WTC11 (cell line): ENCODE measurements at regions not wholly inside any gene's neighbourhood (a gene's known extent, or its start where the extent isn't known, plus 50 kb on each side); places are given as distances from the start of the nearest gene placed in this dataset.

Source experiments
- ATAC-seq: fragments of 200-7000 bp; cut with Tn5 transposase; 2 replicates; pipeline ENCODE4 v1.10.0; 2021; ENCODE audit warnings: mild to moderate bottlenecking, moderate library complexity
- CTCF ChIA-PET: fragments of 300-600 bp; sonication (Branson Sonifier 250); formaldehyde crosslinking; loops from one replicate; lab custom pipeline; 2021; ENCODE audit warnings: antibody characterized with exemption; lab: Charles Lee
- POLR2A ChIA-PET: fragments of 350-600 bp; sonication (Branson Sonifier 250); formaldehyde crosslinking; loops from one replicate; lab custom pipeline; 2021; ENCODE audit warnings: antibody characterized with exemption; lab: Charles Lee
- DNase-seq: peaks from one replicate; pipeline ENCODE4 v3.0.0; 2021; ENCODE audit warnings: low spot score
- H3K27ac Mint-ChIP-seq: 2 replicates; pipeline ENCODE4 v1.8.0; 2021; ENCODE audit warnings: mixed read lengths
- H3K27me3 Mint-ChIP-seq: 2 replicates; pipeline ENCODE4 v1.8.0; 2021; ENCODE audit warnings: low read depth, mild to moderate bottlenecking, moderate library complexity, mixed read lengths
- H3K36me3 Mint-ChIP-seq: 2 replicates; pipeline ENCODE4 v1.8.0; 2021; ENCODE audit warnings: mixed read lengths
- H3K4me1 Mint-ChIP-seq: 2 replicates; pipeline ENCODE4 v1.8.0; 2022; ENCODE audit warnings: mixed read lengths
- H3K4me3 Mint-ChIP-seq: 2 replicates; pipeline ENCODE4 v1.8.0; 2021; ENCODE audit warnings: mild to moderate bottlenecking, moderate library complexity, mixed read lengths
- H3K9me3 Mint-ChIP-seq: 2 replicates; pipeline ENCODE4 v1.8.0; 2021; ENCODE audit warnings: mixed read lengths
- CBFB ChIP-seq: sonication (generic); formaldehyde crosslinking; IDR thresholded peaks from 2 replicates; pipeline ENCODE4 v1.8.1; 2022; ENCODE audit warnings: mild to moderate bottlenecking, low read depth, missing genetic modification reagents
- CREM ChIP-seq: sonication (generic); formaldehyde crosslinking; IDR thresholded peaks from 2 replicates; pipeline ENCODE4 v1.8.1; 2022; ENCODE audit warnings: mild to moderate bottlenecking, missing genetic modification reagents, moderate library complexity
- EMX1 ChIP-seq: fragments of 250-450 bp; sonication (Bioruptor Pico); IDR thresholded peaks from 2 replicates; pipeline ENCODE4 v1.8.0; 2021; ENCODE audit warnings: mild to moderate bottlenecking
- ESRRA ChIP-seq: sonication (generic); formaldehyde crosslinking; IDR thresholded peaks from 2 replicates; pipeline ENCODE4 v1.8.1; 2022; ENCODE audit warnings: mild to moderate bottlenecking, missing genetic modification reagents, borderline replicate concordance
- IRF2 ChIP-seq: sonication (generic); formaldehyde crosslinking; IDR thresholded peaks from 2 replicates; pipeline ENCODE4 v1.8.0; 2022; ENCODE audit warnings: low read depth, missing genetic modification reagents, borderline replicate concordance
- JAZF1 ChIP-seq: fragments of 250-450 bp; sonication (Bioruptor Pico); IDR thresholded peaks from 2 replicates; pipeline ENCODE4 v1.9.0; 2021; ENCODE audit warnings: moderate library complexity, mild to moderate bottlenecking, inconsistent platforms
- ZNF219 ChIP-seq: sonication (generic); formaldehyde crosslinking; IDR thresholded peaks from 2 replicates; pipeline ENCODE4 v1.8.0; 2023; ENCODE audit warnings: missing genetic modification reagents, mild to moderate bottlenecking, borderline replicate concordance
- ZNF423 ChIP-seq: fragments of 250-450 bp; sonication (Bioruptor Pico); IDR thresholded peaks from 2 replicates; pipeline ENCODE4 v2.1.2; 2022; ENCODE audit warnings: mild to moderate bottlenecking, moderate library complexity
- TF ChIP-seq, protein P1 (sequence below): fragments of 250-450 bp; sonication (Bioruptor Pico); IDR thresholded peaks from 2 replicates; pipeline ENCODE4 v1.9.0; 2021; ENCODE audit warnings: mild to moderate bottlenecking
- TF ChIP-seq, protein P2 (sequence below): fragments of 250-450 bp; sonication (Bioruptor Pico); IDR thresholded peaks from 2 replicates; pipeline ENCODE4 v1.8.0; 2021; ENCODE audit warnings: mild to moderate bottlenecking
- TF ChIP-seq, protein P3 (sequence below): sonication (generic); formaldehyde crosslinking; IDR thresholded peaks from 2 replicates; pipeline ENCODE4 v1.8.1; 2023; ENCODE audit warnings: mild to moderate bottlenecking, moderate library complexity, missing genetic modification reagents
- TF ChIP-seq, protein P4 (sequence below): sonication (generic); formaldehyde crosslinking; IDR thresholded peaks from 2 replicates; pipeline ENCODE4 v1.8.1; 2022; ENCODE audit warnings: low read depth, missing genetic modification reagents, borderline replicate concordance
- TF ChIP-seq, protein P5 (sequence below): sonication (generic); formaldehyde crosslinking; IDR thresholded peaks from 2 replicates; pipeline ENCODE4 v1.8.1; 2023; ENCODE audit warnings: mild to moderate bottlenecking, missing genetic modification reagents
- TF ChIP-seq, protein P6 (sequence below): sonication (generic); formaldehyde crosslinking; IDR thresholded peaks from 2 replicates; pipeline ENCODE4 v1.8.0; 2022; ENCODE audit warnings: mild to moderate bottlenecking, missing genetic modification reagents

DNA sequence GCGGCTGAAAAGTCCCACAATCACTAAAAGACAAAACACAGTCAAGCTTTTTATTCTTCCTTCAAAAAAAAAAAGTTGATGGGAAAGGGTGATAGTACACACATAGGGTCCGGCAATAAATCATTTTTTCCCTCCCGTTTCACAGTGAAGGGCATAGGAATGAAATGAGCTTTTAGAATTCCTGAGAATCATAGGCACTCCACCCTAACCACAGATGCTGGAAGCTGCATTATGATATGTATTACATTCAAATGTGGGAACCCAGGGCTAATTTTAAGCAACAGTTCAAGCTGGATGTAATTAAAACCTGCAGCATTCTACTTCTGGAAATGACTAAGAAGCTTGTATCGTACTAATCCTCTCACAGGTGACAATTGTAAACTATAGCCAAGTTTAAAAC is 75.7 kb upstream of the KCNJ15 start:
- Mint-ChIP-seq H3K4me3 (no peak overlapping the region), H3K9me3 (peaks cover 24% of the 10 kb centered on the region), H3K36me3 (peaks cover 4% of the 10 kb centered on the region; the same call in 1 of the 2 replicates), H3K27ac (no peak overlapping the region), H3K27me3 (no peaks in the 10 kb centered on the region), H3K4me1 (peaks cover 2% of the 10 kb centered on the region; the same call in 1 of the 2 replicates)
- CTCF ChIA-PET, result interaction anchor here (0.7 to 1.3 kb wide), 2 partner anchors 171 to 175 kb away, joined by 3 to 6 read pairs; no protein-coding TSS in a partner anchor
- ATAC-seq, result no peak
- TF ChIP-seq, protein P1, sequence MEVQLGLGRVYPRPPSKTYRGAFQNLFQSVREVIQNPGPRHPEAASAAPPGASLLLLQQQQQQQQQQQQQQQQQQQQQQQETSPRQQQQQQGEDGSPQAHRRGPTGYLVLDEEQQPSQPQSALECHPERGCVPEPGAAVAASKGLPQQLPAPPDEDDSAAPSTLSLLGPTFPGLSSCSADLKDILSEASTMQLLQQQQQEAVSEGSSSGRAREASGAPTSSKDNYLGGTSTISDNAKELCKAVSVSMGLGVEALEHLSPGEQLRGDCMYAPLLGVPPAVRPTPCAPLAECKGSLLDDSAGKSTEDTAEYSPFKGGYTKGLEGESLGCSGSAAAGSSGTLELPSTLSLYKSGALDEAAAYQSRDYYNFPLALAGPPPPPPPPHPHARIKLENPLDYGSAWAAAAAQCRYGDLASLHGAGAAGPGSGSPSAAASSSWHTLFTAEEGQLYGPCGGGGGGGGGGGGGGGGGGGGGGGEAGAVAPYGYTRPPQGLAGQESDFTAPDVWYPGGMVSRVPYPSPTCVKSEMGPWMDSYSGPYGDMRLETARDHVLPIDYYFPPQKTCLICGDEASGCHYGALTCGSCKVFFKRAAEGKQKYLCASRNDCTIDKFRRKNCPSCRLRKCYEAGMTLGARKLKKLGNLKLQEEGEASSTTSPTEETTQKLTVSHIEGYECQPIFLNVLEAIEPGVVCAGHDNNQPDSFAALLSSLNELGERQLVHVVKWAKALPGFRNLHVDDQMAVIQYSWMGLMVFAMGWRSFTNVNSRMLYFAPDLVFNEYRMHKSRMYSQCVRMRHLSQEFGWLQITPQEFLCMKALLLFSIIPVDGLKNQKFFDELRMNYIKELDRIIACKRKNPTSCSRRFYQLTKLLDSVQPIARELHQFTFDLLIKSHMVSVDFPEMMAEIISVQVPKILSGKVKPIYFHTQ (CRISPR knock-in tag), result no peak
- TF ChIP-seq ESRRA (CRISPR knock-in tag), result no peak
- no peak for TF ChIP-seq CREM
- TF ChIP-seq, protein P2, sequence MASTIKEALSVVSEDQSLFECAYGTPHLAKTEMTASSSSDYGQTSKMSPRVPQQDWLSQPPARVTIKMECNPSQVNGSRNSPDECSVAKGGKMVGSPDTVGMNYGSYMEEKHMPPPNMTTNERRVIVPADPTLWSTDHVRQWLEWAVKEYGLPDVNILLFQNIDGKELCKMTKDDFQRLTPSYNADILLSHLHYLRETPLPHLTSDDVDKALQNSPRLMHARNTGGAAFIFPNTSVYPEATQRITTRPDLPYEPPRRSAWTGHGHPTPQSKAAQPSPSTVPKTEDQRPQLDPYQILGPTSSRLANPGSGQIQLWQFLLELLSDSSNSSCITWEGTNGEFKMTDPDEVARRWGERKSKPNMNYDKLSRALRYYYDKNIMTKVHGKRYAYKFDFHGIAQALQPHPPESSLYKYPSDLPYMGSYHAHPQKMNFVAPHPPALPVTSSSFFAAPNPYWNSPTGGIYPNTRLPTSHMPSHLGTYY (CRISPR knock-in tag), result no peak
- TF ChIP-seq, protein P3, sequence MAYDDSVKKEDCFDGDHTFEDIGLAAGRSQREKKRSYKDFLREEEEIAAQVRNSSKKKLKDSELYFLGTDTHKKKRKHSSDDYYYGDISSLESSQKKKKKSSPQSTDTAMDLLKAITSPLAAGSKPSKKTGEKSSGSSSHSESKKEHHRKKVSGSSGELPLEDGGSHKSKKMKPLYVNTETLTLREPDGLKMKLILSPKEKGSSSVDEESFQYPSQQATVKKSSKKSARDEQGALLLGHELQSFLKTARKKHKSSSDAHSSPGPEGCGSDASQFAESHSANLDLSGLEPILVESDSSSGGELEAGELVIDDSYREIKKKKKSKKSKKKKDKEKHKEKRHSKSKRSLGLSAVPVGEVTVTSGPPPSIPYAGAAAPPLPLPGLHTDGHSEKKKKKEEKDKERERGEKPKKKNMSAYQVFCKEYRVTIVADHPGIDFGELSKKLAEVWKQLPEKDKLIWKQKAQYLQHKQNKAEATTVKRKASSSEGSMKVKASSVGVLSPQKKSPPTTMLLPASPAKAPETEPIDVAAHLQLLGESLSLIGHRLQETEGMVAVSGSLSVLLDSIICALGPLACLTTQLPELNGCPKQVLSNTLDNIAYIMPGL, result no peak
- no peak for TF ChIP-seq IRF2 (CRISPR knock-in tag)
- TF ChIP-seq, protein P4, sequence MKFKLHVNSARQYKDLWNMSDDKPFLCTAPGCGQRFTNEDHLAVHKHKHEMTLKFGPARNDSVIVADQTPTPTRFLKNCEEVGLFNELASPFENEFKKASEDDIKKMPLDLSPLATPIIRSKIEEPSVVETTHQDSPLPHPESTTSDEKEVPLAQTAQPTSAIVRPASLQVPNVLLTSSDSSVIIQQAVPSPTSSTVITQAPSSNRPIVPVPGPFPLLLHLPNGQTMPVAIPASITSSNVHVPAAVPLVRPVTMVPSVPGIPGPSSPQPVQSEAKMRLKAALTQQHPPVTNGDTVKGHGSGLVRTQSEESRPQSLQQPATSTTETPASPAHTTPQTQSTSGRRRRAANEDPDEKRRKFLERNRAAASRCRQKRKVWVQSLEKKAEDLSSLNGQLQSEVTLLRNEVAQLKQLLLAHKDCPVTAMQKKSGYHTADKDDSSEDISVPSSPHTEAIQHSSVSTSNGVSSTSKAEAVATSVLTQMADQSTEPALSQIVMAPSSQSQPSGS, result no peak
- TF ChIP-seq JAZF1 (CRISPR knock-in tag), result no peak
- TF ChIP-seq ZNF219 (CRISPR knock-in tag), result no peak
- TF ChIP-seq, protein P5, sequence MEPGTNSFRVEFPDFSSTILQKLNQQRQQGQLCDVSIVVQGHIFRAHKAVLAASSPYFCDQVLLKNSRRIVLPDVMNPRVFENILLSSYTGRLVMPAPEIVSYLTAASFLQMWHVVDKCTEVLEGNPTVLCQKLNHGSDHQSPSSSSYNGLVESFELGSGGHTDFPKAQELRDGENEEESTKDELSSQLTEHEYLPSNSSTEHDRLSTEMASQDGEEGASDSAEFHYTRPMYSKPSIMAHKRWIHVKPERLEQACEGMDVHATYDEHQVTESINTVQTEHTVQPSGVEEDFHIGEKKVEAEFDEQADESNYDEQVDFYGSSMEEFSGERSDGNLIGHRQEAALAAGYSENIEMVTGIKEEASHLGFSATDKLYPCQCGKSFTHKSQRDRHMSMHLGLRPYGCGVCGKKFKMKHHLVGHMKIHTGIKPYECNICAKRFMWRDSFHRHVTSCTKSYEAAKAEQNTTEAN (CRISPR knock-in tag), result no peak
- TF ChIP-seq ZNF423 (CRISPR knock-in tag), result no peak
- TF ChIP-seq, protein P6, sequence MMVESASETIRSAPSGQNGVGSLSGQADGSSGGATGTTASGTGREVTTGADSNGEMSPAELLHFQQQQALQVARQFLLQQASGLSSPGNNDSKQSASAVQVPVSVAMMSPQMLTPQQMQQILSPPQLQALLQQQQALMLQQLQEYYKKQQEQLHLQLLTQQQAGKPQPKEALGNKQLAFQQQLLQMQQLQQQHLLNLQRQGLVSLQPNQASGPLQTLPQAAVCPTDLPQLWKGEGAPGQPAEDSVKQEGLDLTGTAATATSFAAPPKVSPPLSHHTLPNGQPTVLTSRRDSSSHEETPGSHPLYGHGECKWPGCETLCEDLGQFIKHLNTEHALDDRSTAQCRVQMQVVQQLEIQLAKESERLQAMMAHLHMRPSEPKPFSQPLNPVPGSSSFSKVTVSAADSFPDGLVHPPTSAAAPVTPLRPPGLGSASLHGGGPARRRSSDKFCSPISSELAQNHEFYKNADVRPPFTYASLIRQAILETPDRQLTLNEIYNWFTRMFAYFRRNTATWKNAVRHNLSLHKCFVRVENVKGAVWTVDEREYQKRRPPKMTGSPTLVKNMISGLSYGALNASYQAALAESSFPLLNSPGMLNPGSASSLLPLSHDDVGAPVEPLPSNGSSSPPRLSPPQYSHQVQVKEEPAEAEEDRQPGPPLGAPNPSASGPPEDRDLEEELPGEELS (CRISPR knock-in tag), result no peak
- no peak for TF ChIP-seq EMX1 (CRISPR knock-in tag)
- TF ChIP-seq CBFB (CRISPR knock-in tag), result no peak
- DNase-seq, result no peak
- POLR2A ChIA-PET, result no interaction called here
